ENCODE measurements at regions not wholly inside any gene's neighbourhood (a gene's known extent, or its start where the extent isn't known, plus 50 kb on each side); places are given as distances from the start of the nearest gene placed in this dataset.

- Histone ChIP-seq H3K36me3 (no peaks in the 10 kb centered on the region), H3K4me1 (no peaks in the 10 kb centered on the region), H3K27me3 (no peaks in the 10 kb centered on the region), H3K4me3 (no peak overlapping the region), H3K27ac (no peak overlapping the region), H3K9me3 (no peaks in the 10 kb centered on the region)
- in situ Hi-C loops (cut with MboI; ENCODE audit: low sequenced_read_pairs in 4 of 4), result no loop called here
- TF ChIP-seq CTCF (IDR thresholded peaks at IDR 0.05 in 4 of 5, conservative IDR thresholded peaks at IDR 0.05 in 1 of 5) (no peak), POLR2A (IDR thresholded peaks at IDR 0.05) (no peak)
- DNase-seq, result no peak
- ATAC-seq, result no peak
- intact Hi-C loops (cut with DNase I; ENCODE audit: low total_unique reads), result no loop called here
These were observed 136.4 kb upstream of the SALL4 start for GRCh38 chr20:51938559-51939258.

- H3K27ac ChIP-seq, result no peak overlapping the region
- ATAC-seq (no peak), DNase-seq (no peak)
- peaks cover 0 to 6% (median 0%) of the 10 kb centered on the region in 3 donors for H3K27me3 ChIP-seq
- intact Hi-C loops (cut with DNase I; ENCODE audit: low total_unique reads) (no loop called here), in situ Hi-C loops (cut with MboI; ENCODE audit: low sequenced_read_pairs in 4 of 4) (no loop called here)
- H3K36me3 ChIP-seq, result no peaks in the 10 kb centered on the region
- no peak overlapping the region for H3K4me3 ChIP-seq
- no peaks in the 10 kb centered on the region for H3K4me1 ChIP-seq
- no peaks in the 10 kb centered on the region for H3K9me3 ChIP-seq
- TF ChIP-seq CTCF (IDR thresholded peaks at IDR 0.05 in 4 of 5, conservative IDR thresholded peaks at IDR 0.05 in 1 of 5), result no peak
- TF ChIP-seq POLR2A (IDR thresholded peaks at IDR 0.05), result no peak
These were observed 135.5 kb upstream of the SALL4 start for GRCh38 chr20:51937779-51938178.

- no peaks in the 10 kb centered on the region for H3K4me1 ChIP-seq
- in situ Hi-C loops (cut with MboI; ENCODE audit: low sequenced_read_pairs in 4 of 4), result no loop called here
- H3K4me3 ChIP-seq, result no peak overlapping the region
- TF ChIP-seq CTCF (IDR thresholded peaks at IDR 0.05 in 4 of 5, conservative IDR thresholded peaks at IDR 0.05 in 1 of 5) (no peak), POLR2A (IDR thresholded peaks at IDR 0.05) (no peak)
- intact Hi-C loops (cut with DNase I; ENCODE audit: low total_unique reads), result no loop called here
- ATAC-seq (no peak), DNase-seq (no peak)
- H3K27me3 ChIP-seq, result peaks cover 0 to 13% (median 0%) of the 10 kb centered on the region in 3 donors
- no peaks in the 10 kb centered on the region for H3K9me3 ChIP-seq
- H3K36me3 ChIP-seq, result no peaks in the 10 kb centered on the region
- no peak overlapping the region for H3K27ac ChIP-seq
These were observed 134.1 kb upstream of the SALL4 start for GRCh38 chr20:51936377-51936776.

GRCh38 chr20:51935003-51935358 lies 132.7 kb upstream of the SALL4 start:
- H3K27me3 ChIP-seq, result peaks cover 0 to 13% (median 0%) of the 10 kb centered on the region in 3 donors
- H3K4me1 ChIP-seq, result no peaks in the 10 kb centered on the region
- intact Hi-C loops (cut with DNase I; ENCODE audit: low total_unique reads) (no loop called here), in situ Hi-C loops (cut with MboI; ENCODE audit: low sequenced_read_pairs in 4 of 4) (no loop called here)
- DNase-seq (no peak), ATAC-seq (no peak)
- H3K36me3 ChIP-seq, result no peaks in the 10 kb centered on the region
- no peak overlapping the region for H3K4me3 ChIP-seq
- H3K27ac ChIP-seq, result no peak overlapping the region
- H3K9me3 ChIP-seq, result no peaks in the 10 kb centered on the region
- no peak for TF ChIP-seq CTCF (IDR thresholded peaks at IDR 0.05 in 4 of 5, conservative IDR thresholded peaks at IDR 0.05 in 1 of 5)
- TF ChIP-seq POLR2A (IDR thresholded peaks at IDR 0.05), result no peak
